ENCODE measurements at regions not wholly inside any gene's neighbourhood (a gene's known extent, or its start where the extent isn't known, plus 50 kb on each side); places are given as distances from the start of the nearest gene placed in this dataset.

GRCh38 chr4:89588421-89588820 is 248.5 kb downstream of the SNCA start:
- TF ChIP-seq TAF1 (IDR thresholded peaks at IDR 0.05; ENCODE audit: borderline replicate concordance, low read depth, low read length) (no peak), POLR2A (IDR thresholded peaks at IDR 0.05; ENCODE audit: low read depth, low read length) (no peak), POLR2AphosphoS5 (IDR thresholded peaks at IDR 0.05; ENCODE audit: low read depth, low read length) (no peak)

Measured in GM12892 (cell line).